RWPE1 (cell line): ENCODE measurements at regions not wholly inside any gene's neighbourhood (a gene's known extent, or its start where the extent isn't known, plus 50 kb on each side); places are given as distances from the start of the nearest gene placed in this dataset.

Experiments used
- CTCF ChIA-PET: fragments of 350-600 bp; sonication (Branson Sonifier 250); formaldehyde crosslinking; extraction: SDS; loops from one replicate; lab custom pipeline; 2021; lab: Yijun Ruan, JAX
- POLR2A ChIA-PET: fragments of 400-600 bp; formaldehyde crosslinking; extraction: SDS; loops from one replicate; lab custom pipeline; 2020; ENCODE audit warnings: antibody characterized with exemption; ENCODE audit not compliant: low non-redundant PET; lab: Yijun Ruan, JAX
- DNase-seq: peaks from one replicate; pipeline ENCODE4 v3.0.0; 2012; ENCODE audit warnings: low spot score
- H3K27ac ChIP-seq: fragments of 450-650 bp; 2 replicates; pipeline ENCODE4 v1.5.1; 2017
- CTCF ChIP-seq: fragments of 450-650 bp; conservative IDR thresholded peaks from 2 replicates; pipeline ENCODE4 v1.5.1; 2017; ENCODE audit warnings: low read depth, mild to moderate bottlenecking

GRCh38 chr1:192945390-192946130, 113.6 kb downstream of the UCHL5 start:
- ChIA-PET POLR2A (no interaction called here), CTCF (no interaction called here)
- no peak for TF ChIP-seq CTCF
- DNase-seq: no peak
- H3K27ac ChIP-seq: no peak overlapping the region

GRCh38 chr1:192949783-192950182, 109.4 kb downstream of the UCHL5 start:
- POLR2A ChIA-PET: no interaction called here
- CTCF ChIA-PET: no interaction called here
- no peak for DNase-seq
- H3K27ac ChIP-seq: no peak overlapping the region
- no peak for TF ChIP-seq CTCF

- ChIA-PET POLR2A (no interaction called here), CTCF (interaction anchor here (0.7 kb wide), 1 partner anchor 104 kb away, joined by 3 read pairs; no protein-coding TSS in a partner anchor)
- no peak for DNase-seq
- no peak for TF ChIP-seq CTCF
- H3K27ac ChIP-seq: no peak overlapping the region
Measured at GRCh38 chr1:192950926-192951325, 108.2 kb downstream of the UCHL5 start.

GRCh38 chr1:192951691-192952460, 107.3 kb downstream of the UCHL5 start:
- DNase-seq: peak; percentile 37
- no peak overlapping the region for H3K27ac ChIP-seq
- no peak for TF ChIP-seq CTCF
- ChIA-PET POLR2A (no interaction called here), CTCF (interaction anchor here (0.6 kb wide), 1 partner anchor 108 kb away, joined by 3 read pairs; no protein-coding TSS in a partner anchor)

- ChIA-PET POLR2A (no interaction called here), CTCF (interaction anchor here (0.6 kb wide), 2 partner anchors 109 to 323 kb away, joined by 3 read pairs; no protein-coding TSS in a partner anchor)
- DNase-seq: no peak
- TF ChIP-seq CTCF: no peak
- H3K27ac ChIP-seq: no peak overlapping the region
Measured at GRCh38 chr1:192952646-192953045, 106.5 kb downstream of the UCHL5 start.

- ChIA-PET POLR2A (no interaction called here), CTCF (interaction anchor here (0.6 kb wide), 1 partner anchor 18 kb away, joined by 3 read pairs; no protein-coding TSS in a partner anchor)
- DNase-seq: no peak
Measured at GRCh38 chr1:192954705-192955265, 104.4 kb downstream of the UCHL5 start.

More at GRCh38 chr1:192954705-192955265, 104.4 kb downstream of the UCHL5 start:
- no peak overlapping the region for H3K27ac ChIP-seq
- no peak for TF ChIP-seq CTCF
